ENCODE measurements at regions not wholly inside any gene's neighbourhood (a gene's known extent, or its start where the extent isn't known, plus 50 kb on each side); places are given as distances from the start of the nearest gene placed in this dataset.

DNA sequence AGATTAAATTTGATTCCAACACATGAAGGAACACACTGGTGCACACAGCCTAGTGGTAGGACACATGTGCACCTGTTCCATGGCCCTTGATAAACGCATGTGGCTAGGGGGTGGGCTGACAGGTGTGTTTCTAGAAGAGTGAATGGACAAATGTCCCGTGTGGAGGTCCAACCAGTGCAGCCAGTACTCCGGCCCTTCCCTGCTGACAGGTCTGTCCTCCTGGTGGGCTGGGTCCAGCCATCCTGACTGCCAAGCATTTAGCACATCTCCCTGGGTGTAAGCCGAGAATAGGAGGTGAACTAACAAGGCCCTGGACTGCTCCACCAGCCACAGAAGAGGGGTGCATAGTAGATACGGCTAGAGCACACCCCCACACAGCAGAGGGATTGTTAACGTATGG, 258.7 kb upstream of the RAB6C start:
- Histone ChIP-seq H3K27ac (no peak overlapping the region), H3K79me2 (ENCODE audit: insufficient read depth, low read depth) (no peaks in the 10 kb centered on the region), H3K9ac (no peak overlapping the region), H3K27me3 (ENCODE audit: insufficient read depth, low read depth) (no peaks in the 10 kb centered on the region), H4K20me1 (ENCODE audit: insufficient read depth) (no peaks in the 10 kb centered on the region), H2AFZ (ENCODE audit: low read depth) (no peak overlapping the region), H3K4me2 (no peak overlapping the region), H3K4me1 (ENCODE audit: low read depth, poor library complexity, severe bottlenecking) (no peaks in the 10 kb centered on the region), H3K36me3 (ENCODE audit: insufficient read depth) (no peaks in the 10 kb centered on the region), H3K4me3 (IDR thresholded peaks at IDR 0.05; ENCODE audit: insufficient read depth, low read depth, low read length) (no peak overlapping the region)
- TF ChIP-seq CTCF (conservative IDR thresholded peaks at IDR 0.05; ENCODE audit: low read depth, low read length), result no peak

GRCh38 chr2:129721236-129721635, 258.2 kb upstream of the RAB6C start:
- Histone ChIP-seq H3K36me3 (ENCODE audit: insufficient read depth) (no peaks in the 10 kb centered on the region), H3K27ac (no peak overlapping the region), H3K27me3 (ENCODE audit: insufficient read depth, low read depth) (no peaks in the 10 kb centered on the region), H2AFZ (ENCODE audit: low read depth) (no peak overlapping the region), H3K4me3 (IDR thresholded peaks at IDR 0.05; ENCODE audit: insufficient read depth, low read depth, low read length) (no peak overlapping the region), H3K9ac (no peak overlapping the region), H3K4me2 (no peak overlapping the region), H3K79me2 (ENCODE audit: insufficient read depth, low read depth) (no peaks in the 10 kb centered on the region), H4K20me1 (ENCODE audit: insufficient read depth) (no peaks in the 10 kb centered on the region), H3K4me1 (ENCODE audit: low read depth, poor library complexity, severe bottlenecking) (no peaks in the 10 kb centered on the region)
- TF ChIP-seq CTCF (conservative IDR thresholded peaks at IDR 0.05; ENCODE audit: low read depth, low read length), result no peak

GRCh38 chr2:129721846-129722245, 257.6 kb upstream of the RAB6C start:
- Histone ChIP-seq H3K4me3 (IDR thresholded peaks at IDR 0.05; ENCODE audit: insufficient read depth, low read depth, low read length) (no peak overlapping the region), H2AFZ (ENCODE audit: low read depth) (no peak overlapping the region), H3K36me3 (ENCODE audit: insufficient read depth) (no peaks in the 10 kb centered on the region), H3K9ac (no peak overlapping the region), H4K20me1 (ENCODE audit: insufficient read depth) (no peaks in the 10 kb centered on the region), H3K4me2 (no peak overlapping the region), H3K4me1 (ENCODE audit: low read depth, poor library complexity, severe bottlenecking) (no peaks in the 10 kb centered on the region), H3K79me2 (ENCODE audit: insufficient read depth, low read depth) (no peaks in the 10 kb centered on the region), H3K27ac (no peak overlapping the region), H3K27me3 (ENCODE audit: insufficient read depth, low read depth) (no peaks in the 10 kb centered on the region)
- TF ChIP-seq CTCF (conservative IDR thresholded peaks at IDR 0.05; ENCODE audit: low read depth, low read length), result no peak

- H3K36me3 ChIP-seq (ENCODE audit: insufficient read depth), result no peaks in the 10 kb centered on the region
- TF ChIP-seq CTCF (conservative IDR thresholded peaks at IDR 0.05; ENCODE audit: low read depth, low read length), result no peak
- no peak overlapping the region for H3K9ac ChIP-seq
- H3K27ac ChIP-seq, result no peak overlapping the region
- no peaks in the 10 kb centered on the region for H4K20me1 ChIP-seq (ENCODE audit: insufficient read depth)
- no peak overlapping the region for H3K4me2 ChIP-seq
- no peaks in the 10 kb centered on the region for H3K4me1 ChIP-seq (ENCODE audit: low read depth, poor library complexity, severe bottlenecking)
- H3K4me3 ChIP-seq (IDR thresholded peaks at IDR 0.05; ENCODE audit: insufficient read depth, low read depth, low read length), result no peak overlapping the region
- no peaks in the 10 kb centered on the region for H3K79me2 ChIP-seq (ENCODE audit: insufficient read depth, low read depth)
- no peak overlapping the region for H2AFZ ChIP-seq (ENCODE audit: low read depth)
- no peaks in the 10 kb centered on the region for H3K27me3 ChIP-seq (ENCODE audit: insufficient read depth, low read depth)
Measured at GRCh38 chr2:129722306-129723019, 257.0 kb upstream of the RAB6C start.

Data from KMS-11 (cell line).